ENCODE measurements at regions not wholly inside any gene's neighbourhood (a gene's known extent, or its start where the extent isn't known, plus 50 kb on each side); places are given as distances from the start of the nearest gene placed in this dataset.

- Histone ChIP-seq H3K4me2 (no peak overlapping the region), H4K20me1 (no peaks in the 10 kb centered on the region), H3K4me1 (peaks cover 0 to 13% (median 8%) of the 10 kb centered on the region in 10 experiments; a peak in 6 of 20 replicates), H3K27me3 (no peaks in the 10 kb centered on the region), H3K9me3 (replicated peaks in 1 of 11) (no peaks in the 10 kb centered on the region), H3K27ac (no peak overlapping the region), H3K9ac (no peak overlapping the region), H3K4me3 (no peak overlapping the region), H3K36me3 (no peaks in the 10 kb centered on the region)
- TF ChIP-seq Cebpa-rat (IDR thresholded peaks at IDR 0.05) = no peak
These were observed 74.6 kb downstream of the TRIM42 start for GRCh38 chr3:140752499-140752898.

GRCh38 chr3:140753865-140754754 lies 76.2 kb downstream of the TRIM42 start:
- no peak for TF ChIP-seq Cebpa-rat (IDR thresholded peaks at IDR 0.05)
- no peak overlapping the region for H3K27ac ChIP-seq
- peaks cover 0 to 13% (median 8%) of the 10 kb centered on the region in 10 experiments; a peak in 6 of 20 replicates for H3K4me1 ChIP-seq
- H3K4me3 ChIP-seq = no peak overlapping the region
- no peak overlapping the region for H3K9ac ChIP-seq
- H3K9me3 ChIP-seq (replicated peaks in 1 of 11) = no peaks in the 10 kb centered on the region
- H3K27me3 ChIP-seq = no peaks in the 10 kb centered on the region
- no peaks in the 10 kb centered on the region for H4K20me1 ChIP-seq
- peak overlapping the region in 5 of 11 experiments; percentile 5 to 26 (median 11); a peak in 2 of 22 replicates for H3K4me2 ChIP-seq
- no peaks in the 10 kb centered on the region for H3K36me3 ChIP-seq

- Histone ChIP-seq H3K4me2 (peak overlapping the region in 3 of 11 experiments; percentile 5 to 26 (median 19); a peak in 2 of 22 replicates), H3K9ac (no peak overlapping the region), H4K20me1 (no peaks in the 10 kb centered on the region), H3K27me3 (no peaks in the 10 kb centered on the region), H3K36me3 (no peaks in the 10 kb centered on the region), H3K9me3 (replicated peaks in 1 of 11) (no peaks in the 10 kb centered on the region), H3K4me3 (no peak overlapping the region), H3K4me1 (peaks cover 0 to 13% (median 8%) of the 10 kb centered on the region in 10 experiments; a peak in 6 of 20 replicates), H3K27ac (no peak overlapping the region)
- no peak for TF ChIP-seq Cebpa-rat (IDR thresholded peaks at IDR 0.05)
These were observed 77.1 kb downstream of the TRIM42 start for GRCh38 chr3:140754936-140755335.

- TF ChIP-seq Cebpa-rat (IDR thresholded peaks at IDR 0.05) = no peak
- Histone ChIP-seq H3K9ac (no peak overlapping the region), H3K27ac (no peak overlapping the region), H3K4me3 (no peak overlapping the region), H3K4me1 (peaks cover 0 to 13% (median 8%) of the 10 kb centered on the region in 10 experiments; a peak in 6 of 20 replicates), H4K20me1 (no peaks in the 10 kb centered on the region), H3K9me3 (replicated peaks in 1 of 11) (no peaks in the 10 kb centered on the region), H3K27me3 (no peaks in the 10 kb centered on the region), H3K36me3 (no peaks in the 10 kb centered on the region), H3K4me2 (no peak overlapping the region)
These were observed 78.6 kb downstream of the TRIM42 start for GRCh38 chr3:140756240-140757016.

GRCh38 chr3:140758791-140759444 lies 81.1 kb downstream of the TRIM42 start:
- H3K36me3 ChIP-seq = no peaks in the 10 kb centered on the region
- H3K4me3 ChIP-seq = no peak overlapping the region
- H3K4me1 ChIP-seq = peaks cover 0 to 13% (median 8%) of the 10 kb centered on the region in 10 experiments; a peak in 6 of 20 replicates
- H3K9me3 ChIP-seq (replicated peaks in 1 of 11) = no peaks in the 10 kb centered on the region
- no peak overlapping the region for H3K4me2 ChIP-seq
- H3K27ac ChIP-seq = no peak overlapping the region
- TF ChIP-seq Cebpa-rat (IDR thresholded peaks at IDR 0.05) = no peak
- no peak overlapping the region for H3K9ac ChIP-seq
- H4K20me1 ChIP-seq = no peaks in the 10 kb centered on the region
- no peaks in the 10 kb centered on the region for H3K27me3 ChIP-seq

- Histone ChIP-seq H3K9me3 (replicated peaks in 1 of 11) (no peaks in the 10 kb centered on the region), H3K36me3 (no peaks in the 10 kb centered on the region), H4K20me1 (no peaks in the 10 kb centered on the region), H3K9ac (no peak overlapping the region), H3K4me2 (no peak overlapping the region), H3K27me3 (no peaks in the 10 kb centered on the region), H3K4me3 (no peak overlapping the region), H3K4me1 (peaks cover 0 to 4% (median 0%) of the 10 kb centered on the region in 10 experiments; a peak in 1 of 20 replicates), H3K27ac (no peak overlapping the region)
- TF ChIP-seq Cebpa-rat (IDR thresholded peaks at IDR 0.05) = no peak
These were observed 82.6 kb downstream of the TRIM42 start for GRCh38 chr3:140760324-140761075.

GRCh38 chr3:140761076-140761639 lies 83.3 kb downstream of the TRIM42 start:
- H3K9ac ChIP-seq = no peak overlapping the region
- H3K27me3 ChIP-seq = no peaks in the 10 kb centered on the region
- H3K4me3 ChIP-seq = no peak overlapping the region
- H3K9me3 ChIP-seq (replicated peaks in 1 of 11) = no peaks in the 10 kb centered on the region
- H3K27ac ChIP-seq = no peak overlapping the region
- H4K20me1 ChIP-seq = no peaks in the 10 kb centered on the region
- no peaks in the 10 kb centered on the region for H3K36me3 ChIP-seq
- H3K4me1 ChIP-seq = peaks cover 0 to 5% (median 0%) of the 10 kb centered on the region in 10 experiments; a peak in 1 of 20 replicates
- H3K4me2 ChIP-seq = no peak overlapping the region
- no peak for TF ChIP-seq Cebpa-rat (IDR thresholded peaks at IDR 0.05)

GRCh38 chr3:140762746-140763145 lies 84.9 kb downstream of the TRIM42 start:
- H3K27ac ChIP-seq = no peak overlapping the region
- H3K9ac ChIP-seq = no peak overlapping the region
- H3K36me3 ChIP-seq = no peaks in the 10 kb centered on the region
- H3K4me1 ChIP-seq = peaks cover 0 to 5% (median 0%) of the 10 kb centered on the region in 10 experiments; a peak in 1 of 20 replicates
- H3K4me2 ChIP-seq = no peak overlapping the region
- H3K4me3 ChIP-seq = no peak overlapping the region
- TF ChIP-seq Cebpa-rat (IDR thresholded peaks at IDR 0.05) = no peak
- H3K27me3 ChIP-seq = no peaks in the 10 kb centered on the region
- no peaks in the 10 kb centered on the region for H4K20me1 ChIP-seq
- H3K9me3 ChIP-seq (replicated peaks in 1 of 11) = no peaks in the 10 kb centered on the region
